ENCODE measurements at regions not wholly inside any gene's neighbourhood (a gene's known extent, or its start where the extent isn't known, plus 50 kb on each side); places are given as distances from the start of the nearest gene placed in this dataset.

DNA sequence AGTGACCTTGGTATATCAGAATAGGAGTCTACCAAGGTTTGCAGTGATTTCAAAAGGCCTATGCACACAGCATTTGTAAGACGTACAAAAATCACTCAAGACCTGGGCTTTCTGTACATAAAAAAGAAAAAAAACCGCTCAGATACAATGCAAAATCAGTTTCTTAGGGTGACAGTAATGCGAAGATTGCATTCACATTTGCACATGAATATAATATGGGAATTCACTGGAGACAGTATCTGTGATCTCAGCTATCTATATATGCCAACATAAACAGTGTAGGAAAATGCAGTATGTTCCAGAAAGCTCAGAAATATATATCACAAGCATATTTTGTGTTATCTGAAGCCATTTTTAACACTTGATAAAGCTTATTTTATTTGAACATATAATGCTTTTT, 176.4 kb upstream of the MYOCD start:
- no peak for FAIRE-seq
- TF ChIP-seq, protein P1, sequence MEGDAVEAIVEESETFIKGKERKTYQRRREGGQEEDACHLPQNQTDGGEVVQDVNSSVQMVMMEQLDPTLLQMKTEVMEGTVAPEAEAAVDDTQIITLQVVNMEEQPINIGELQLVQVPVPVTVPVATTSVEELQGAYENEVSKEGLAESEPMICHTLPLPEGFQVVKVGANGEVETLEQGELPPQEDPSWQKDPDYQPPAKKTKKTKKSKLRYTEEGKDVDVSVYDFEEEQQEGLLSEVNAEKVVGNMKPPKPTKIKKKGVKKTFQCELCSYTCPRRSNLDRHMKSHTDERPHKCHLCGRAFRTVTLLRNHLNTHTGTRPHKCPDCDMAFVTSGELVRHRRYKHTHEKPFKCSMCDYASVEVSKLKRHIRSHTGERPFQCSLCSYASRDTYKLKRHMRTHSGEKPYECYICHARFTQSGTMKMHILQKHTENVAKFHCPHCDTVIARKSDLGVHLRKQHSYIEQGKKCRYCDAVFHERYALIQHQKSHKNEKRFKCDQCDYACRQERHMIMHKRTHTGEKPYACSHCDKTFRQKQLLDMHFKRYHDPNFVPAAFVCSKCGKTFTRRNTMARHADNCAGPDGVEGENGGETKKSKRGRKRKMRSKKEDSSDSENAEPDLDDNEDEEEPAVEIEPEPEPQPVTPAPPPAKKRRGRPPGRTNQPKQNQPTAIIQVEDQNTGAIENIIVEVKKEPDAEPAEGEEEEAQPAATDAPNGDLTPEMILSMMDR (IDR thresholded peaks at IDR 0.05; ENCODE audit: insufficient read depth, missing control alignments): no peak
- DNase-seq (ENCODE audit: insufficient read length, low spot score): no peak

DNA sequence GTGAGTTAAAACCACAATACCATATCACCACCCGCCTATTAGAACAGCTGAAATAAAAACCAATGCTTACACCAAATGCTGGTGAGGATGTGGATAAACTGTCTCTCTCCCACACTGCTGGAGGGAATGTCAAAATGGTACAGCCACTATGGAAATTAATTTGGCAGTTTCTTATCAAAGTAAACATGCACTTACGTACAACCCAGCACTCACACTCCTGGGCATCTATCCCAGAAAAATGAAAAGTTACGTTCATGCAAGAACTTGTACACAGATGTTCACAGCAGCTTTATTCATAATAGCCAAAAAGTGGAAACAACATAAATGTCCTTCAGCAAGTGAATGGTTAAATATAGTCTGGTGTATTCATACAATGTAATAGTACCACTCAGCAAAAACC, 173.2 kb upstream of the MYOCD start:
- TF ChIP-seq, protein P1 (IDR thresholded peaks at IDR 0.05; ENCODE audit: insufficient read depth, missing control alignments): no peak
- FAIRE-seq (no peak), DNase-seq (ENCODE audit: insufficient read length, low spot score) (no peak)

DNA sequence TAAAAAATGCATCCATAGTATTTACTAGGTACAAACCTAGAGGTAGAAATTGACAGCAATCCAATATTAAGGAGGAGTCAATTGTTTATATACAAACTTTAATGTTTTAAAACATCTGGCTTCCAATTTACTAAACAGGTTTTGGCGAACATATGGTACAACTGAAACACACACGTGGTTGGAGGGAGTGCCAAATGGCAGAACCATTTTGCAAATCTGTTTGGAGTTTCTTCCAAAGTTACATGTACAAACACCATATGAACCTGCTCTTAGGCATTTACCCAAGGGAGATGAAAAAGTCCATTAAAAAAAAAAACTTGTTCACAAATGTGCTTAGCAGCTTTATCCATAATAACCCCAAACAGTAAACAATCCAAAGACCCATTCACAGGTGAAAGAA, 159.8 kb upstream of the MYOCD start:
- TF ChIP-seq, protein P1 (IDR thresholded peaks at IDR 0.05; ENCODE audit: insufficient read depth, missing control alignments): no peak
- DNase-seq (ENCODE audit: insufficient read length, low spot score) (no peak), FAIRE-seq (no peak)

DNA sequence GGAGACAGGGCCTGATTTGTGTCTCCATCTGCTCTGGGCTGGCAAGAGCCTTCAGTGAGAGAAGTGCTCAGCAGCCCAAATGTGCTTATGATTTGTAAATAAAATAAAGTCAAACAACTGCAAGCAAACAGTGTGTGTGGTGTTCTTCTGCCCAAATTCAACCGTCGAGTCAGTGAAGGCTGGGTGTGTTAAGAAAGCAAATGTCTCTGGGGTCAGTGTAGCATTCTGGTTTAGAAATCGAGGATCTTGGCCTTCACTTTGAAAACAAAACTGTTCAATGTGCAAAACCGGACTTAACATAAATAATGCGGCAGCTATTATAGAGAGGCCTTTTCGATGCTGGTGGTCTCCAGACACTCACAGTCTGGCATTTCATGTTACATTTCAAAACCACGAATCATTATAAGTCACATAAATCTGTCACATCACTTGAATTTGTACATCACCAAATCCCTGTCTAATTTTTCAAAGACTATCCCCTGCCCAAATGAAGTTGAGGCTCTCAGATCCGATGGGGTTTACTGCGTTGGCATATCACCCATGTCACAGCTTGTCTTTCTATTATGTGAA, 158.6 kb upstream of the MYOCD start:
- DNase-seq (ENCODE audit: insufficient read length, low spot score) (no peak), FAIRE-seq (no peak)
- TF ChIP-seq, protein P1 (IDR thresholded peaks at IDR 0.05; ENCODE audit: insufficient read depth, missing control alignments): no peak

DNA sequence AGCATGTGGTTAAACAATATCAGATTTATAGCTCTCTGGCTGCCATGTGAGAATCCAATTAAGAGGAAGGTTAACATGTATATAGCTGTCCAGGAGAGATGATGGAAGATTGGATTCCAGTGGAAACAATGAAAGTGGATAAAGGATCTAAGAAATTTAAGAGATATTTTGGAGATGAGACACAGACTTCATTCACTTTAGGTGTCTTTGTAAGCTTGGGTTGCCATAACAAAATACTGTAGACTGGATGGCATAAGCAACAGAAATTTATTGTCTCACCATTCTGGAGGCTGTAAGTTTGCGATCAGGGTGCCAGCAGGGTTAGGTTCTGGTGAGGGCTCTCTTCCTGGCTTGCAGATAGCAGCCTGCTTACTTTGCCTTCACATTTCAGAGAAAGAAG, 155.9 kb upstream of the MYOCD start:
- no peak for DNase-seq (ENCODE audit: insufficient read length, low spot score)
- TF ChIP-seq, protein P1 (IDR thresholded peaks at IDR 0.05; ENCODE audit: insufficient read depth, missing control alignments): no peak
- FAIRE-seq: no peak

DNA sequence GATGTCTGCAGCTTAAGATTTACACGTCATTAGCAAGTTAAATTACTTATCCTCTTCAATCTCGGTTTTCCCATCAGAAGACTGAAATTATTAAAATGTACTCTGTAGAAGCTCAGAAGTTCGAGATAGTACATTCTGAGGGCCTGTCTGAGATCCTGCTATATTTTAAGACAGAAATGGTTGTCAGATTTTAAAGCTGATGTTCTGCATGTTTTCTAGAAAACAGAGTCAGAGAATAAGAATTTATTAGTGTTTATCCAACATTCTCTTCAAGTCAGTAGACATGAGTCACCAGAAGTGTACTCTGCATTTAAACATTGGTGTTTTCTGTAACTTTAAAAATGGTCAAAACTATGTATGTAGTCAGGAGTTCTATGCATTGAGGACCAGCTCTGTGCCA, 155.2 kb upstream of the MYOCD start:
- no peak for FAIRE-seq
- TF ChIP-seq, protein P1 (IDR thresholded peaks at IDR 0.05; ENCODE audit: insufficient read depth, missing control alignments): no peak
- DNase-seq (ENCODE audit: insufficient read length, low spot score): no peak

DNA sequence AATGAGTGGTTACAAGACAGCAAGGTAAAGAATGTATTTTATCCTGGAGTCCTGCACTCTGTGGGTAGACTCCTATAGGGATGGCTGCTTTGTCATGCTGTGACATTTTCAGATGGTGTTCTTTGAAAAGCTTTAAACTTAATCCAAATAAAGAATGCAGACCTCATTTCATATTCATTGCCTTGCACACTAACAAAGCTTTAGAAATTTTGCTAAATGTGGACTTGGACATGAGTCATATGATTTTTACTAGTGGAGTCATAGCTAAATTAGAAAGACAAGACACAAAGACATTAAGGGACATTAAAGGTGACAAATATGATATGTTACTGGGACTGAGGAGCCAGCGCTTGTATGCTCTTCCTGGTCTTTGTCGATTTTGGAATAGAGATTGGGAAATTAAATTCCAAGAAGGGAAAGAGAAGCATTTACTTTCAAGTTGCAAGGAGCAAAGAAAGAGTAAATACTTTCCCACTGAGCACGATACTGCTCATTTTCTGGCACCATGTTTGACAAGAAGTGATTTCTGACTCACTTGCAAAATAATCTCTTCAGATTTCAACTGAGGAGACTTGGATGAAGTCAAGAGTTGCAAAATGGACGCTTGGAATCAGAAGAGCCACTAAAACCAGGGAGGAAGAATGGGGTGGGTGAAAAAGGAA, 152.9 kb upstream of the MYOCD start:
- TF ChIP-seq, protein P1 (IDR thresholded peaks at IDR 0.05; ENCODE audit: insufficient read depth, missing control alignments): no peak
- FAIRE-seq: no peak
- DNase-seq (ENCODE audit: insufficient read length, low spot score): no peak
